ENCODE measurements at regions not wholly inside any gene's neighbourhood (a gene's known extent, or its start where the extent isn't known, plus 50 kb on each side); places are given as distances from the start of the nearest gene placed in this dataset.

DNA sequence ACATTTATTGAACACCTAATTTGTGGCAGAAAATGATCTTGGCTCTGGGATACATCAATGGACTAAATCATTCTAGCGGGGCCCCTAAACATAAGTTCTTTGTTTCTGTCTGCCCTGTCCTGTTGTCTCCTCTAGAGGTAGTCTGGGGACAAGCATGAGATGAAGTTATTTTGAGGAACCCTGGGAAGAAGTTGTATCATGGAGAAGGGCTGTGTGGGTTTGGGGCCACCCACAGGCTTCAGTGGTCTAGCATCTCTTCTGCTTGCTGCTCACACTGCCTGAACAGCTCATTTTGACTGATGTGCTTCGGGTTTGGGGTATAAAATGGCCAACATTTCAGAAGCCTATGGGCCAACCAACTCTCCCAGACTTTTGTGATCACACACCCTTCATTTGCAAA lies 50.3 kb upstream of the OSBPL11 start:
- no CpG with 5 or more reads among the region's 2 CpGs for WGBS, 2 donors (ENCODE audit: extremely low coverage in 2 of 2, insufficient read length in 2 of 2, insufficient replicate concordance in 1 of 2)
- no peak overlapping the region for H2BK15ac ChIP-seq (ENCODE audit: low read length)

DNA sequence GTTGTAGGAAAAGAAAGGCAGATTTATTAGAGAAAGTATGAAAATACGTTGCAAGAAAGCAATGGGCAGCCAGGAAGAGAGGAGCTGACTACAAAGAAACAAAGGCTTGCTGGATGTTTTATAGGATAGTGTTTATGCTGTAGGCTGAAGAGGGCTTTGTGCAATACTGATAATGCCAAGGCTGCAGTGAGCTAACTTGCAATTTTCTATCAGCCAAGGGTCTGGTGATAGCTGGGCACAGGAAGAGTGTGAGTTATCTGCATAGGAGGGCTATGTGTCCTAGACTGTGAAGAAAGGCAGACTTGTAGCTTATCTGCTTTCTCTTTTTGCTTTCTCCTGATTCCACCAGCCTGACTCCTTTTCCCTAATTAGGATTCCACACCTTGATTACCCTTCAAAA lies 51.3 kb upstream of the OSBPL11 start:
- no peak overlapping the region for H4K91ac ChIP-seq (ENCODE audit: low read depth, low read length, poor library complexity)
- H3K18ac ChIP-seq (ENCODE audit: low read length): no peak overlapping the region
- no peak overlapping the region for H2BK12ac ChIP-seq (ENCODE audit: low read length)
- no peak overlapping the region for H3K27ac ChIP-seq (replicated peaks; ENCODE audit: low read length)
- no peak overlapping the region for H3K4me3 ChIP-seq (ENCODE audit: low read length in 2 of 2)
- no peak overlapping the region for H3K4ac ChIP-seq (ENCODE audit: low read length)
- no peak overlapping the region for H2BK120ac ChIP-seq (ENCODE audit: low read depth, low read length)
- H2BK15ac ChIP-seq (ENCODE audit: low read length): no peak overlapping the region
- no peak overlapping the region for H2BK5ac ChIP-seq (ENCODE audit: low read length)
- no peaks in the 10 kb centered on the region for H3K36me3 ChIP-seq (replicated peaks in 1 of 2; ENCODE audit: control insufficient read depth in 2 of 2, insufficient read depth in 2 of 2, low read length in 2 of 2)
- H3K23ac ChIP-seq (ENCODE audit: low read depth, low read length, poor library complexity): no peak overlapping the region
- no peak overlapping the region for H3K9ac ChIP-seq (ENCODE audit: low read depth, low read length, poor library complexity)
- no peak overlapping the region for H2AFZ ChIP-seq (ENCODE audit: low read length)
- WGBS, 2 donors (ENCODE audit: extremely low coverage in 2 of 2, insufficient read length in 2 of 2, insufficient replicate concordance in 1 of 2): no CpG with 5 or more reads among the region's 1 CpG
- no peak overlapping the region for H4K8ac ChIP-seq (ENCODE audit: low read depth, low read length)
- no peak overlapping the region for H2AK5ac ChIP-seq (ENCODE audit: low read depth, low read length)
- no peaks in the 10 kb centered on the region for H3K79me1 ChIP-seq (ENCODE audit: low read depth, low read length)
- H3K4me1 ChIP-seq (ENCODE audit: control insufficient read depth in 2 of 2, insufficient read depth in 1 of 2, low read depth in 1 of 2, low read length in 2 of 2): peaks cover 0 to 13% of the 10 kb centered on the region in 2 donors
- no peaks in the 10 kb centered on the region for H3K27me3 ChIP-seq (ENCODE audit: control insufficient read depth in 3 of 3, insufficient read depth in 3 of 3, low read depth in 1 of 3, low read length in 3 of 3)
- H3K14ac ChIP-seq (ENCODE audit: low read length): no peak overlapping the region
- DNase-seq (ENCODE audit: low spot score): no peak
- no peaks in the 10 kb centered on the region for H3K9me3 ChIP-seq (replicated peaks in 1 of 2; ENCODE audit: control insufficient read depth in 2 of 2, insufficient read depth in 1 of 2, low read depth in 1 of 2, low read length in 2 of 2)
- H3K4me2 ChIP-seq (ENCODE audit: insufficient read depth, low read length, poor library complexity, severe bottlenecking): no peak overlapping the region

More for the DNA sequence above, 50.3 kb upstream of the OSBPL11 start:
- Histone ChIP-seq H3K36me3 (replicated peaks in 1 of 2; ENCODE audit: control insufficient read depth in 2 of 2, insufficient read depth in 2 of 2, low read length in 2 of 2) (no peaks in the 10 kb centered on the region), H4K8ac (ENCODE audit: low read depth, low read length) (no peak overlapping the region), H3K4ac (ENCODE audit: low read length) (no peak overlapping the region), H3K9ac (ENCODE audit: low read depth, low read length, poor library complexity) (no peak overlapping the region), H4K91ac (ENCODE audit: low read depth, low read length, poor library complexity) (no peak overlapping the region), H3K9me3 (replicated peaks in 1 of 2; ENCODE audit: control insufficient read depth in 2 of 2, insufficient read depth in 1 of 2, low read depth in 1 of 2, low read length in 2 of 2) (no peaks in the 10 kb centered on the region), H3K14ac (ENCODE audit: low read length) (no peak overlapping the region), H3K4me2 (ENCODE audit: insufficient read depth, low read length, poor library complexity, severe bottlenecking) (no peak overlapping the region), H2AK5ac (ENCODE audit: low read depth, low read length) (no peak overlapping the region), H2AFZ (ENCODE audit: low read length) (no peak overlapping the region), H3K79me1 (ENCODE audit: low read depth, low read length) (no peaks in the 10 kb centered on the region), H3K18ac (ENCODE audit: low read length) (no peak overlapping the region), H3K23ac (ENCODE audit: low read depth, low read length, poor library complexity) (no peak overlapping the region), H3K27ac (replicated peaks; ENCODE audit: low read length) (no peak overlapping the region), H3K27me3 (ENCODE audit: control insufficient read depth in 3 of 3, insufficient read depth in 3 of 3, low read depth in 1 of 3, low read length in 3 of 3) (no peaks in the 10 kb centered on the region), H2BK12ac (ENCODE audit: low read length) (no peak overlapping the region), H3K4me1 (ENCODE audit: control insufficient read depth in 2 of 2, insufficient read depth in 1 of 2, low read depth in 1 of 2, low read length in 2 of 2) (peaks cover 0 to 8% of the 10 kb centered on the region in 2 donors), H2BK120ac (ENCODE audit: low read depth, low read length) (no peak overlapping the region), H2BK5ac (ENCODE audit: low read length) (no peak overlapping the region), H3K4me3 (ENCODE audit: low read length in 2 of 2) (no peak overlapping the region)
- DNase-seq (ENCODE audit: low spot score): no peak

DNA sequence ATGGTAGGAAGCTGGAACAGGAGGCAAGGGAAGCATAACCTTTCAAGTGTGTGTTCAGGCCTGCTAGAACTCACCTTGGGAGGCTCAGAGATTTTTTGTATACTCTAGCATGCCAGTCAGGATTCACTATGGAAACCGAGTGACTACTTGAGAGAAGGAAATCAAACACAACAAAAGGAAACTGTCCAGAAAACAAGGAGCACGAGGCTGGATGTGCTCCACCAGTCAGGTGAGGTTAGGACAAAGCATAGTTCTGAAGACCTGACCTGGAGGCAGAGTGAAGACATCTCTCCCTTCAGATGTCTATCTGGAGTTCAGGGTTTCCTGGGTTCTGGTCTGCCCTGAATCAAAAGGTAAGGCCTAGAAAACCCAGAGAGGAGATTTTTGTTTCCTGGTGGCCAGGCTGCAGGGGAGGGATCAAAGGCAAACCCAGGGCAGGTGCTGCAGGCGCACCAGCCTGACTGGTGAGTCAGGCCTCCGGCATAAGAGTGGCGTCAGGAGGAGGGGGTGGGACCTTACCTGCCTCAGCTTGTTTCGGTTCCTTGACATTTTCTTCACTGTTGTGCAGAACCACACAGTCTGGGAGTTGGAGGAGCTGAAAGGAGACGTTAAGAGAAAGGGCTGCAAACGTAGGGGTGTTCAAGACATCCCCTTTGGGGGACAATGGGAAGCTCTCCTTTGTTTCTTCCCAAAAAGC lies 52.2 kb upstream of the OSBPL11 start:
- H3K9me3 ChIP-seq (replicated peaks in 1 of 2; ENCODE audit: control insufficient read depth in 2 of 2, insufficient read depth in 1 of 2, low read depth in 1 of 2, low read length in 2 of 2): no peaks in the 10 kb centered on the region
- no peak overlapping the region for H4K91ac ChIP-seq (ENCODE audit: low read depth, low read length, poor library complexity)
- H3K27ac ChIP-seq (replicated peaks; ENCODE audit: low read length): no peak overlapping the region
- H3K79me1 ChIP-seq (ENCODE audit: low read depth, low read length): no peaks in the 10 kb centered on the region
- no peak overlapping the region for H3K14ac ChIP-seq (ENCODE audit: low read length)
- no peak overlapping the region for H2BK15ac ChIP-seq (ENCODE audit: low read length)
- no peaks in the 10 kb centered on the region for H3K36me3 ChIP-seq (replicated peaks in 1 of 2; ENCODE audit: control insufficient read depth in 2 of 2, insufficient read depth in 2 of 2, low read length in 2 of 2)
- no peak overlapping the region for H2BK12ac ChIP-seq (ENCODE audit: low read length)
- H2AK5ac ChIP-seq (ENCODE audit: low read depth, low read length): no peak overlapping the region
- H4K8ac ChIP-seq (ENCODE audit: low read depth, low read length): no peak overlapping the region
- no peak overlapping the region for H3K9ac ChIP-seq (ENCODE audit: low read depth, low read length, poor library complexity)
- H3K4me2 ChIP-seq (ENCODE audit: insufficient read depth, low read length, poor library complexity, severe bottlenecking): no peak overlapping the region
- H3K23ac ChIP-seq (ENCODE audit: low read depth, low read length, poor library complexity): no peak overlapping the region
- H3K4me3 ChIP-seq (ENCODE audit: low read length in 2 of 2): no peak overlapping the region
- H3K4me1 ChIP-seq (ENCODE audit: control insufficient read depth in 2 of 2, insufficient read depth in 1 of 2, low read depth in 1 of 2, low read length in 2 of 2): peaks cover 0 to 13% of the 10 kb centered on the region in 2 donors
- no peak overlapping the region for H2AFZ ChIP-seq (ENCODE audit: low read length)
- DNase-seq (ENCODE audit: low spot score): no peak
- H2BK5ac ChIP-seq (ENCODE audit: low read length): no peak overlapping the region
- H3K4ac ChIP-seq (ENCODE audit: low read length): no peak overlapping the region
- H3K18ac ChIP-seq (ENCODE audit: low read length): no peak overlapping the region
- WGBS, 2 donors (ENCODE audit: extremely low coverage in 2 of 2, insufficient read length in 2 of 2, insufficient replicate concordance in 1 of 2): no CpG with 5 or more reads among the region's 8 CpGs
- H2BK120ac ChIP-seq (ENCODE audit: low read depth, low read length): no peak overlapping the region
- H3K27me3 ChIP-seq (ENCODE audit: control insufficient read depth in 3 of 3, insufficient read depth in 3 of 3, low read depth in 1 of 3, low read length in 3 of 3): no peaks in the 10 kb centered on the region

DNA sequence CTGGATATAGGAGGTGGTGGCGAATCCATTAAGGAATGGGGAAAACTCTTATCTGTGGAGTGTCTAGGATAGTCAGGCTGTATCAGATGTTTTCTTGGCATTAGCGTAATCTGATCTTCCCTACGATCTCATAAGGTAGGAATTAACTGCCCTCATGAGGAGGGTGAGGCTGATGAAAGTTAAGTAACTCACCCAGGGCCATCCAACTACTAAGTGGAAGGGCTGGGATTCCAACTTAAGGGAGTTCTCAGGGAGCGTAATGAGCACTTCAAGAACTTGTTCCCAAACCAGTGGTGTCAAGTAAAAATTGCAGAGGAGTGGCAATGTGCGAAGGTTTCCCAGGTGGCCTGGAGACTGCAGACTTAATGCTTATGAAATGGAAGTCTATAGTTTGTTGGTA lies 55.9 kb upstream of the OSBPL11 start:
- H3K27me3 ChIP-seq (ENCODE audit: control insufficient read depth in 3 of 3, insufficient read depth in 3 of 3, low read depth in 1 of 3, low read length in 3 of 3): no peaks in the 10 kb centered on the region
- no peak for DNase-seq (ENCODE audit: low spot score)
- no peak overlapping the region for H2BK120ac ChIP-seq (ENCODE audit: low read depth, low read length)
- H3K18ac ChIP-seq (ENCODE audit: low read length): no peak overlapping the region
- H3K36me3 ChIP-seq (replicated peaks in 1 of 2; ENCODE audit: control insufficient read depth in 2 of 2, insufficient read depth in 2 of 2, low read length in 2 of 2): no peaks in the 10 kb centered on the region
- H2BK12ac ChIP-seq (ENCODE audit: low read length): no peak overlapping the region
- no peak overlapping the region for H3K4ac ChIP-seq (ENCODE audit: low read length)
- no peak overlapping the region for H3K14ac ChIP-seq (ENCODE audit: low read length)
- no peak overlapping the region for H3K23ac ChIP-seq (ENCODE audit: low read depth, low read length, poor library complexity)
- H3K79me1 ChIP-seq (ENCODE audit: low read depth, low read length): no peaks in the 10 kb centered on the region
- no peak overlapping the region for H2BK15ac ChIP-seq (ENCODE audit: low read length)
- no peak overlapping the region for H3K9ac ChIP-seq (ENCODE audit: low read depth, low read length, poor library complexity)
- no peak overlapping the region for H3K4me2 ChIP-seq (ENCODE audit: insufficient read depth, low read length, poor library complexity, severe bottlenecking)
- no peak overlapping the region for H3K4me3 ChIP-seq (ENCODE audit: low read length in 2 of 2)
- H2AK5ac ChIP-seq (ENCODE audit: low read depth, low read length): no peak overlapping the region
- H2AFZ ChIP-seq (ENCODE audit: low read length): no peak overlapping the region
- no peak overlapping the region for H4K8ac ChIP-seq (ENCODE audit: low read depth, low read length)
- H3K9me3 ChIP-seq (replicated peaks in 1 of 2; ENCODE audit: control insufficient read depth in 2 of 2, insufficient read depth in 1 of 2, low read depth in 1 of 2, low read length in 2 of 2): no peaks in the 10 kb centered on the region
- H2BK5ac ChIP-seq (ENCODE audit: low read length): no peak overlapping the region
- H3K4me1 ChIP-seq (ENCODE audit: control insufficient read depth in 2 of 2, insufficient read depth in 1 of 2, low read depth in 1 of 2, low read length in 2 of 2): peaks cover 0 to 5% of the 10 kb centered on the region in 2 donors
- H3K27ac ChIP-seq (replicated peaks; ENCODE audit: low read length): no peak overlapping the region
- H4K91ac ChIP-seq (ENCODE audit: low read depth, low read length, poor library complexity): no peak overlapping the region
- WGBS, 2 donors (ENCODE audit: extremely low coverage in 2 of 2, insufficient read length in 2 of 2, insufficient replicate concordance in 1 of 2): no CpG with 5 or more reads among the region's 5 CpGs

Measured in neuronal stem cell (in vitro differentiated cells).